Epidermal melanocyte (primary cell): ENCODE measurements at regions not wholly inside any gene's neighbourhood (a gene's known extent, or its start where the extent isn't known, plus 50 kb on each side); places are given as distances from the start of the nearest gene placed in this dataset.
A peak's percentile ranks its signal among the peaks of the same experiment; 100 is the strongest.

Experiments
- DNase-seq: peaks from one replicate; pipeline ENCODE4 v3.0.0; 2011; ENCODE audit warnings: low spot score; ENCODE audit not compliant: insufficient read length

DNA sequence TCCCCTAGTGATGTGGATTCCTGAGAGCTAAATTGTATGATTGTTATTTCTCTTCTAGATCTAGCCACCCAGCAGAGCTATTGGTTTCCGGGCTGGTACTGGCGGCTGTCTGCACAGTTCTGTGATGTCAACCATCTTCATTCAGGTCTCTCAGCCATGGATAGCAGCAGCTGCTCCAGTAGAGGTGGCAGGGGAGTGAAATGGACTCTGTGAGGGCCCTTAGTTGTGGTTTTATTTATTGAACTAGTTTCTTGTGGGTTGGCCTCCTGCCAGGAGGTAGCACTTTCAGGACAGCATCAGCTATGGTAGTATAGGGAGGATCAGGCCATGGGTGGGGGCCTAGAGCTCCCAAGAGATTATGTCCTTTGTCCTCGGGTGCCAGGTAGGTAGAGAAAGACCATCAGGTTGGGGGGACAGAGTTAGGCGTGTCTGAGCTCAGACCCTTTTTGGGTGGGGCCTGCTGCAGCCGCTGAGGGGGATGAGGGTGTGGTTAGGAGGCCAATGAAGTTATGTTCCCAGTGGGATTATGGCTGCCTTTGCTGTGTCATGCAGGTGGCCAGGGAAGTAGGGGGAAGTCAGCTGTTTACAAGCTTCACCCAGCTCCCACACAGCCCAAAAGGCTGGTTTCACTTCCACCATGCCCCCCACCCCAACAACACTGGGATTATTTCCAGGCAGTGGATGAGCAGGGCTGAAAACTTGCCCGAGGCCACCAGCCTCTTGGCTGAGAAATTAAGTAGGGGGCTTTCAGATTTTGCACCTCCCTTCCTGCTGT is 55.1 kb upstream of the RGS4 start:
- no peak for DNase-seq

GRCh38 chr1:163006051-163006834 is 62.9 kb upstream of the RGS4 start:
- no peak for DNase-seq

GRCh38 chr1:162997499-162998285 is 71.5 kb upstream of the RGS4 start:
- no peak for DNase-seq

DNA sequence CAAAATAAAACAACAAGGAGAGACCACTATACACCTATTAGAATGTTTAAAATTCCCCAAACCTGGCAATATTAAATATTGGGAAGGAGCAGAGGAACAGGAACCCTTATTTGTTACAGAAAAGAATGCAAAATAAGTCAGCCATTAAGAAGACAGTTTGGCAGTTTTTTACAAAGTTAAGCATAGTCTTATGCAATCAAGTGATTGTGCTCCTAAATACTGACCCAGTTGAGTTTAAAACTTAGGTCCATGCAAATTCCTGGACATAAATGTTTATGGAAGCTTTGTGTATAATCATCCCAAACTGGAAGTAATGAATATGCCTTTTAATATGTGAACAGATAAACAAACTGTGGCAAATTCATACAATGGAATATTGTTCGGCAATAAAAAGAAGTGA is 72.9 kb upstream of the RGS4 start:
- DNase-seq: no peak

DNA sequence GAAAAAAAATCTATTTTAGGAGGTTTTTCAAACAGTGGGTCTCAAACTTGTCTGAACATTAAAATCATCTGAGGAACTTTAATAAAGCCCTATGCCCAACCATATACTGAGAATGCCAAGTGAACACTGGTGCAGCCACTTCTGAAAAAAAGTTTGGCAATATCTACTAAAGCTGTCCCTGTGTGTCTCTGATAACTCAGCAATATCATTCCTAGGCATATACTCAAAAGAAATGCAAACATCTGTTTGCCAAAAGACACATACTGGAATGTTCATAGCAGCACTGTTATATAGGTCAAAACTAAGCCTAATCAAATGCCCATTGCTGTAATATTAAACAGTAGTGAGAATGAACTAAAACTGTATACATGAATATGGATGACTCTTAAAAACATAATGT is 74.2 kb upstream of the RGS4 start:
- no peak for DNase-seq

- no peak for DNase-seq
These were observed 75.3 kb upstream of the RGS4 start for GRCh38 chr1:162993846-162994245.

- DNase-seq: no peak
These were observed 76.2 kb upstream of the RGS4 start for GRCh38 chr1:162992945-162993344.

- DNase-seq: no peak
These were observed 77.7 kb upstream of the RGS4 start for GRCh38 chr1:162991444-162991843.

DNA sequence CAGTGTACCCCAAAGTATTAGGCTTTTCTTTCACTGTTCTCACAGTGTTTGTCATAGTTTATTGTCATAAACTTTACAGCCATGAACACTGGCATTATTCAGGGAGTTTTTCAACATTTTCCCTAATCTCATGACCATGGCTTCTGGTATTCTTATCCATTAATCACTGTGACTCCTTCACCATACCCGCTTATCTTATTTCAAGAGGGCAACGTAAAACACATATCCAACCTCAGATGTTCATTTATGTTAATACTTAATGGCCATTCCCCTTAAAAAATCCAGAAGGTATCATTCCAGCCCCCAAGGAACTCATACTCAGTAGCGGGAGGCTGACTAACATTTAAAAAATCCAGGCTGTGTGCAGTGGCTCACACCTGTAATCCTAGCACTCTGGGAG is 78.5 kb upstream of the RGS4 start:
- DNase-seq: no peak

GRCh38 chr1:162988869-162989268 is 80.3 kb upstream of the RGS4 start:
- DNase-seq: no peak

- DNase-seq: no peak
These were observed 81.3 kb upstream of the RGS4 start for GRCh38 chr1:162987866-162988265.

DNA sequence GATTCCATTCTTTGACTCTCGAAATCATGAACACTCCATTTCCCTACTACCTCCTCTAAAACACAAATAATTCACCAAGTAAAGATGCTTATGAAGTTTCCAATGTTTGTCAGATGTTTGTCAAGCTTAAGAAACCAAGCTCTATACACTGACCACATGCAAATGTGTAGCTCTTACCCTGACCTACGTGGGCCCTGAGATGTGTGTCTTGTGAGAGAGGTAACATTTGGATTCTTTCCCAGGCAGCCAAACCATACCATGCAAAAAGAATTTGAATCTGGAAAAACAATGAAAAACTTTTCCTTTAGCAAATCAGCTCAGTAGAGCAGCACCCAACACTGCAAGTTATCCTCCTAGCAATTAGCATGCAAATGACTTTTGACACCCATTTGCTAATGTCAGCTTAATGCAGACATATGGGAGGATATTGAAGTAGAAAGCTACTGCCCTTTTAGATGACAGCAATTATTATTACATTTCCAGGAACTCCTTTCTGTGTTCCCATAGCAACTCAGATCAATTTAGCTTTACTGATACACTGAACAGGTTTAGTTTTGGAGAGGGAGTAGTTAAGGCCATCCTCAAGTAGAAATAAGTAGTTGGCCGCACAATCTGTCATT is 83.2 kb upstream of the RGS4 start:
- no peak for DNase-seq

DNA sequence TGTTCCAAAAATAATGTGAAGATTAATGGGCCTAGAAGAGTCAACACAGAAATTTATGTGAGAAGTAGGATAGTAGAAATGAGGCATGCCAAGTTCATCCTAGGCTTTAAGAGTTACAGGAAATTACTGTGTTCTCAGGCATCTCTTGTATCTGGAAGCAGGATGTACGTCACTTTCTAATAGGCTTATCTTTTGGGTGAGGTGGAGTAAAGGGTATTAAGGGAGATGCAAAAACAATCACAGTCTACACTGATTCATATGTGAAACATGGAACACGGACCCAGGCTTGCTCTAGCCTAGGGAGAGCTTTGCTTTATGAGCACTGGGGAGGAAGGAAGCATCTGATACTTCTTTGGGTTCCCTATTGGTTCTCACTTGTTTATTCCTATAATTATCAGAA is 84.5 kb upstream of the RGS4 start:
- no peak for DNase-seq

GRCh38 chr1:162983671-162984425 is 85.3 kb upstream of the RGS4 start:
- DNase-seq: no peak

DNA sequence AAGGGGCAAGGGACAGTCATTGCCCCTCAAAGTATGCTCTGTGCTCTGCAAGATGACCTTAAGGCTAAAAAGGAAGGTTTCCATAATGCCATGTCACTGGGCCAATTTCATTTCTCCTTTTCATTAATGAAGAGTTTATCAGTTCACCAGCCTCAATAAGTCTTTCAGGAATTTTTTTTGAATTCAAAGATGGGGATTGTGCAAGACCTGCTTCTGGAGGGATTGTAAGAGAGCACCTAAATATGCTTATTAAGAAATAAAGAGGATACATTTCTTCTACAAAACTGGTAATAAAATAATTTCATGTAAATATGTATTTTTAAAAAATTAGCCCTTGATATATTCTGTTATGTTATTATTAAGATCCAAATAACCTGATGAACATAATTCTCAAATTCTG is 86.8 kb upstream of the RGS4 start:
- no peak for DNase-seq

DNA sequence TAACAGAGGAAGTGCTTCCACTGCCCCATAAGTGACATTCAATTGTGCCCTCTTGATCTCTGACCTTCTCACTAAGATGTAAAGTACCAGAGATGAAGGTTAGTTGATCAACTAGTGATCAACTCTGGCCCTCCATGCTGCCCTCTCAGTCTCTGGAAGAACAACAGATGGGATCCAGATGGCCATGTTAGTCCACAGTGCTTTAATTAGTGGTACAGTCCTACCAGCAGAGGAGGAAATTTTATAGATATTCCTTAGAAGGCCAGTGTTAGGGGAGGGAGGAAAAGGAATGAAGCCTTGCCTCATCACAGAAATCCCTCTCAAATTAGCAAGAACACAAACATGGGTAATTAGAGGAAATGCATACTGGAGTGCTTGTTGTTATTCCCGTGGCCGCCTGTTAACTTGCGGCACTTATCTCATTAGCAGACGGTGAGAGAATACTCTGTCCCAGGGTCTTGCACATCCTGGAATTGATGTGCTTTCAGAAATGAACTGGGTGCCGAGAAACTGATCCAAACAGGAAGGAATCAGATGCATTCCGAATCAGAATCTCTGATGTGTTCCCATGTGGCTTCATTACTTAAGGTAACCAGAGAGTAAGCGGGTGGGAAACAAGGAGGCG is 91.1 kb upstream of the RGS4 start:
- peak; percentile 31 for DNase-seq

- no peak for DNase-seq
These were observed 92.5 kb upstream of the RGS4 start for GRCh38 chr1:162976628-162977027.

GRCh38 chr1:162974810-162975209 is 94.4 kb upstream of the RGS4 start:
- DNase-seq: no peak

DNA sequence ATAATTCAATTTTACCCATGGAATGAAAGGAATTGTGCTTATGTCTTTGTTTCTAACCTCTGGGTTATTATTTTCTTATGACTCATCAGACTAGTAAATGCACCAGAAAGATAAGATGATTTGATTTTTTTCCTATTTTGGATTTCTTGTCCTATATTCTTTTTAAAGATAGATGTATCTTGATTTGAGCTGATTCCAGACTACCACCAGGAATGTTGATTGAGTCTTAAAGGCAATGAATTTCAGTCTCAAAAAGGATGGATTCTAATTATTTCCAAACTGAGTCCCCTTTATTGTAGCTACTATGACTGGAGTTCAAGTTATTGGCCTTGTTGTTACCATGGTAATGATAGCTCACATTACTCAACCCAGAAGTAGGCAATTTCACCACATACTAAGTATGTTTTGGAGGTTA is 95.8 kb upstream of the RGS4 start:
- DNase-seq: no peak

DNA sequence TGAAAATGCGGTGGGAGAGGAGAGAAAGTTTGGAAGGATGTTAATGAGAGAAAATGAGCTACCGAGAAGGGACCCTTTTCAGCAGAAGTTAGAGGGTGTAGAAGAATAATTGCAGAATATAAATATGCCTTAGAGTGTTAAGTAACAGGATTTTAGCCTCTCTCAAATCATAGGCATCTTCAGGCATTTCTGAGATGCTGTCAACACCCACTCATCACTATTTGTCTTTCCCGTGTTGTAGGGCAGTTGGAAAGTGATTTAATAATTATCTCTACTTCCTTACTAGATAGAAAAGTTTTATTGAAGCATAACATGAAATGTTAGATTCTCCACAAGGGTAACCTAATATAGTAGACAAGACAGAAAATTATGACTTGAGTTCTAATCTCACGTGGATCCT is 96.4 kb upstream of the RGS4 start:
- DNase-seq: no peak

- no peak for DNase-seq
These were observed 99.1 kb upstream of the RGS4 start for GRCh38 chr1:162970021-162970420.
